ENCODE measurements at regions not wholly inside any gene's neighbourhood (a gene's known extent, or its start where the extent isn't known, plus 50 kb on each side); places are given as distances from the start of the nearest gene placed in this dataset.
"Not testable (repeated sequence)": the region's sequence is repeated elsewhere in the genome, so short reads cannot be mapped to it uniquely, and the experiment has no call there.

- H3K4me1 Mint-ChIP-seq, result no peaks in the 10 kb centered on the region
- no peak for DNase-seq
- H3K27me3 Mint-ChIP-seq (ENCODE audit: low read depth in 3 of 3), result peaks cover 0 to 2% (median 0%) of the 10 kb centered on the region in 3 donors
- peaks cover 9 to 26% (median 17%) of the 10 kb centered on the region in 6 donors for H3K9me3 Mint-ChIP-seq
- H3K27ac Mint-ChIP-seq, result no peak overlapping the region
- H3K36me3 Mint-ChIP-seq, result no peaks in the 10 kb centered on the region
- H3K4me3 Mint-ChIP-seq, result no peak overlapping the region
Observed at GRCh38 chr1:191414981-191415640, 743.2 kb upstream of the RGS18 start.

DNA sequence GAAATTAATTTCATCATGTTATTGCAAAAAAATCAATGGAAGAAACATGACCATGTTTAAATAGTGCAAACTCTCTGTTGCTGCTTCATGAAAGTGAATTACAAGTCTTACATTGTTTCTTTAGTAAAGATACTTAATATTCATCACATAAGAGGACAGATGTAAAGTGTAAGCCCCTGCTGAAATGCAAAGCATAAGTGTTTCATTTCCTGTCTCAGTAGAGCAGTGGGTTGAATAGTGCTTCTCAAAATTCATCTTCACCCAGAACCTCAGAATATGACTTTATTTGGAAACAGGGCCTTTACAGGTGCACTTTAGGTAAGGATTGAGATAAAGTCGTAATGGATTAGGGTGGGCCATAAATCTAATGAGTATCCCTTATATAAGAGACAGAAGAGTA lies 738.4 kb upstream of the RGS18 start:
- Mint-ChIP-seq H3K9me3 (peaks cover 3 to 37% (median 11%) of the 10 kb centered on the region in 6 donors), H3K4me1 (no peaks in the 10 kb centered on the region), H3K4me3 (no peak overlapping the region), H3K27ac (no peak overlapping the region), H3K36me3 (no peaks in the 10 kb centered on the region), H3K27me3 (ENCODE audit: low read depth in 3 of 3) (no peaks in the 10 kb centered on the region)
- DNase-seq, result no peak

- Mint-ChIP-seq H3K36me3 (peaks cover 0 to 3% (median 0%) of the 10 kb centered on the region in 3 donors), H3K4me3 (no peak overlapping the region), H3K27me3 (ENCODE audit: low read depth in 3 of 3) (no peaks in the 10 kb centered on the region), H3K4me1 (no peaks in the 10 kb centered on the region), H3K27ac (no peak overlapping the region), H3K9me3 (peaks cover 12 to 68% (median 28%) of the 10 kb centered on the region in 6 donors)
- no peak for DNase-seq
Observed at GRCh38 chr1:191427593-191427992, 730.7 kb upstream of the RGS18 start.

DNA sequence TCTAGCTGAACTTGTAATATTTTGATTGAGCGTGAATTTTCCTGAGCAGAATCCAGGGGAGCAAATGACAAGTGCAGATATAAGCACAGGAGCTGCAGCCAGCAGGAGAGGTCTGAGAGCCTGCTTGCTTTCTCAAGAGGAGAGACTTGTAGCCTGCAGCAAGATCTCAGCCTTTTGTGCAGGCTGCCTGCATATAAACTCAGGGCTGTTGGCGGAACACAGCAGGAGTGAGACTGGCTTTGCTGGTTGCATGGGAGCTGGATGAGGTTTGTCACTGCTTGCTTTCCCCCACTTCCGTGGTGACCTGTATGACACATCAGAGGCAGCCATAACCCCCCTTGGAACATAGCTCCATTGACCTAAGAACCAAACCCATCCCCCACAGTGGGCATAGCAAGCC lies 725.4 kb upstream of the RGS18 start:
- Mint-ChIP-seq H3K9me3 (peaks cover 18 to 71% (median 47%) of the 10 kb centered on the region in 6 donors), H3K4me3 (no peak overlapping the region), H3K27me3 (ENCODE audit: low read depth in 3 of 3) (no peaks in the 10 kb centered on the region), H3K36me3 (no peaks in the 10 kb centered on the region), H3K27ac (no peak overlapping the region), H3K4me1 (no peaks in the 10 kb centered on the region)
- no peak for DNase-seq

GRCh38 chr1:191438979-191439378 lies 719.3 kb upstream of the RGS18 start:
- no peaks in the 10 kb centered on the region for H3K4me1 Mint-ChIP-seq
- no peak for DNase-seq
- no peak overlapping the region for H3K27ac Mint-ChIP-seq
- H3K4me3 Mint-ChIP-seq, result no peak overlapping the region
- H3K27me3 Mint-ChIP-seq (ENCODE audit: low read depth in 3 of 3), result no peaks in the 10 kb centered on the region
- peaks cover 0 to 5% (median 0%) of the 10 kb centered on the region in 3 donors for H3K36me3 Mint-ChIP-seq
- H3K9me3 Mint-ChIP-seq, result peaks cover 19 to 67% (median 49%) of the 10 kb centered on the region in 6 donors

DNA sequence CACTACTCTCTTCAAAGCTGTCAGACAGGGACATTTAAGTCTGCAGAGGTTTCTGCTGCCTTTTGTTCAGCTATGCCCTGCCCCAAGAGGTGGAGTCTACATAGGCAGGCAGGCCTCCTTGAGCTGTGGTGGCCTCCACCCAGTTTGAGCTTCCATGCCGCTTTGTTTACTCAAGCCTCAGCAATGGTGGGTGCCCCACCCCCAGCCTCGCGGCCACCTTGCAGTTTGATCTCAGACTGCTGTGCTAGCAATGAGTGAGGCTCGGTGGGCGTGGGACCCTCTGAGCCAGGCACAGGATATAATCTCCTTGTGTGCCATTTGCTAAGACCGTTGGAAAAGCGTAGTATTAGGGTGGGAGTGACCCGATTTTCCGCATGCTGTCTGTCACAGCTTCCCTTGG lies 710.0 kb upstream of the RGS18 start:
- not testable (repeated sequence) for H3K27ac Mint-ChIP-seq; H3K4me3 Mint-ChIP-seq; H3K27me3 Mint-ChIP-seq (ENCODE audit: low read depth in 3 of 3); H3K36me3 Mint-ChIP-seq; DNase-seq; H3K4me1 Mint-ChIP-seq
- H3K9me3 Mint-ChIP-seq, result peaks cover 16 to 57% (median 43%) of the 10 kb centered on the region in 6 donors

DNA sequence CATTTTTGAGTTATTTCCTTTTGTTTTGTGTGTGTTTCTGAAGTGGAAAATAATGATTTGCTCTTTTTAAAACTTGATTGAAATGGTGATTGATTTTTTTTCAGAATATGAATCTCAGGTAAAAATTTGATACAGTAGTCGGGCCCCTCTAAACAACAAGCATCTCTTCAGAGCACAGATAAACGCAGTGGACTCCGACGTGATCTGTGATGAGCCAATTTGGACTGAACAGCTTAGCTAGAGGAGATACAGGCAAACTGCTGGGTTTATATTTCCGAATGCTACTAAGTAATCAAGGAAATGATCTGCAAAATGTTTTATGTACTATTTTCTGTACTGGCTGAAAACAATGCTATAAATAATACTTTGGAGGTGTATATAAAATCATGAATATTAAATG lies 705.7 kb upstream of the RGS18 start:
- Mint-ChIP-seq H3K4me1 (no peaks in the 10 kb centered on the region), H3K36me3 (no peaks in the 10 kb centered on the region), H3K27ac (no peak overlapping the region), H3K9me3 (peaks cover 7 to 54% (median 24%) of the 10 kb centered on the region in 6 donors), H3K27me3 (ENCODE audit: low read depth in 3 of 3) (no peaks in the 10 kb centered on the region), H3K4me3 (no peak overlapping the region)
- DNase-seq, result no peak

DNA sequence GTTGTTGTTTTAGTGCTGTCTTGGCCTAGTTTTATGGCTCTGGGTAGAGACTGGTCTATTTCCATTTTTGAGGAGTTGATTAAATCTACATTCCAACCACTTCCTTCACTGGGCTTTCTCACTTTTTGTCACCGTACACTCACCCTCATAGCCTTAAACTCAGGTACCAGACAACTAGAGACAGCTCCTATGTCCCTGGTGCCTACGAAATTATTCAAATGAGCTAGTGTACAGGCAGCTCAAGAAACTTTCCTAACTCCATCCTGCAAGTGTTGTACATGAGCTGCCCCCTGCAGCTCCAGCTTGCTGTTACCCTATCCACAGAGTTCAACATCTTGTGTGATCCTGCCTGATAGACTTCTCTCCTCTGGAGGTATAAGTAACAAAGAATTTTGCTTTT lies 704.8 kb upstream of the RGS18 start:
- H3K27me3 Mint-ChIP-seq (ENCODE audit: low read depth in 3 of 3), result no peaks in the 10 kb centered on the region
- H3K4me3 Mint-ChIP-seq, result no peak overlapping the region
- H3K27ac Mint-ChIP-seq, result no peak overlapping the region
- no peaks in the 10 kb centered on the region for H3K36me3 Mint-ChIP-seq
- peaks cover 6 to 56% (median 24%) of the 10 kb centered on the region in 6 donors for H3K9me3 Mint-ChIP-seq
- DNase-seq, result no peak
- H3K4me1 Mint-ChIP-seq, result no peaks in the 10 kb centered on the region

- peaks cover 6 to 53% (median 25%) of the 10 kb centered on the region in 6 donors for H3K9me3 Mint-ChIP-seq
- H3K27ac Mint-ChIP-seq, result no peak overlapping the region
- DNase-seq, result no peak
- no peaks in the 10 kb centered on the region for H3K36me3 Mint-ChIP-seq
- H3K4me3 Mint-ChIP-seq, result no peak overlapping the region
- H3K27me3 Mint-ChIP-seq (ENCODE audit: low read depth in 3 of 3), result no peaks in the 10 kb centered on the region
- H3K4me1 Mint-ChIP-seq, result no peaks in the 10 kb centered on the region
Observed at GRCh38 chr1:191457889-191458288, 700.4 kb upstream of the RGS18 start.

GRCh38 chr1:191460234-191460633 lies 698.0 kb upstream of the RGS18 start:
- peaks cover 5 to 55% (median 25%) of the 10 kb centered on the region in 6 donors for H3K9me3 Mint-ChIP-seq
- H3K27ac Mint-ChIP-seq, result no peak overlapping the region
- H3K27me3 Mint-ChIP-seq (ENCODE audit: low read depth in 3 of 3), result no peaks in the 10 kb centered on the region
- no peak overlapping the region for H3K4me3 Mint-ChIP-seq
- DNase-seq, result no peak
- no peaks in the 10 kb centered on the region for H3K36me3 Mint-ChIP-seq
- H3K4me1 Mint-ChIP-seq, result no peaks in the 10 kb centered on the region

- peaks cover 8 to 42% (median 22%) of the 10 kb centered on the region in 6 donors for H3K9me3 Mint-ChIP-seq
- H3K4me1 Mint-ChIP-seq, result no peaks in the 10 kb centered on the region
- H3K27ac Mint-ChIP-seq, result no peak overlapping the region
- no peaks in the 10 kb centered on the region for H3K36me3 Mint-ChIP-seq
- H3K27me3 Mint-ChIP-seq (ENCODE audit: low read depth in 3 of 3), result no peaks in the 10 kb centered on the region
- H3K4me3 Mint-ChIP-seq, result no peak overlapping the region
- no peak for DNase-seq
Observed at GRCh38 chr1:191483988-191484387, 674.3 kb upstream of the RGS18 start.

- Mint-ChIP-seq H3K4me3 (no peak overlapping the region), H3K36me3 (no peaks in the 10 kb centered on the region), H3K9me3 (peaks cover 21 to 64% (median 37%) of the 10 kb centered on the region in 6 donors), H3K27me3 (ENCODE audit: low read depth in 3 of 3) (peaks cover 0 to 2% (median 0%) of the 10 kb centered on the region in 3 donors), H3K27ac (no peak overlapping the region), H3K4me1 (no peaks in the 10 kb centered on the region)
- no peak for DNase-seq
Observed at GRCh38 chr1:191490303-191490702, 668.0 kb upstream of the RGS18 start.

DNA sequence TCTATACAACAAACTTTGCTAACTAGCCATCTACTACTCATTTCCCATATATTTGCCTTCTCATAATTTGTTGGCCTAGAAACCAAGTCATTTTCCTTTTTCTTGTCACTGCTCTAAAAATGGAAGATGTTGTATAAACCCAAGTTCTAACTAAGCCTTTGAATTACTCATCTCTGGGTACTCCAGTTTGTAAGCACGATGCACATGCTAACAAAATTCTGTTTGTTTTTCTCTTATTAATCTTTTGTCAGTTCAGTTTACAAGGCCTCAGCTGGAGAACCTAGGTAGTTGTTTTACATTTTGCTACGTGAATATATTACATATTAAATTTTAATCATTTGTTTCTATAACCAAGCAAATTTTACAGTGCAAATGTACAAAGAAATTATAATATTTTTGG lies 663.2 kb upstream of the RGS18 start:
- no peaks in the 10 kb centered on the region for H3K36me3 Mint-ChIP-seq
- DNase-seq, result no peak
- H3K9me3 Mint-ChIP-seq, result peaks cover 11 to 46% (median 28%) of the 10 kb centered on the region in 6 donors
- H3K27ac Mint-ChIP-seq, result no peak overlapping the region
- no peak overlapping the region for H3K4me3 Mint-ChIP-seq
- peaks cover 0 to 2% (median 0%) of the 10 kb centered on the region in 3 donors for H3K27me3 Mint-ChIP-seq (ENCODE audit: low read depth in 3 of 3)
- H3K4me1 Mint-ChIP-seq, result no peaks in the 10 kb centered on the region

DNA sequence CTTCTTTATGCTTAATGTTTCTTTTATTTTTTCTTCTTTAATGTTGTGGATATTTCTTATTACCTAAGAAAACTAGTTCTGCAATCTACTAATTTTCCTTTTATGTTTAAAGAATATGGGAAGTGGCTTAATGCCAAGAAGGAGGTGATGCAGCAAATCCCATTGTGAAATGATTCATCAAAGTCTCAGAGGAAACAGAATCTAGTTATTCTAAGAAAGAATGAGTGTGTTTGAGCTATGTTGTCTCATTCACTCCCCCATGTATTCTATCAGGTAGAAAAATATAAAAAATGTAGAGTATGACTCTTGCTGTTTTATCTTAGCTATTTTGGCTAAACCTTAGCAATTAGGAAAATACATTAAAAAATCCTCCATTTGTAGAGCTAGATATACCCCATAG lies 659.9 kb upstream of the RGS18 start:
- Mint-ChIP-seq H3K27me3 (ENCODE audit: low read depth in 3 of 3) (no peaks in the 10 kb centered on the region), H3K36me3 (no peaks in the 10 kb centered on the region), H3K4me3 (no peak overlapping the region), H3K4me1 (no peaks in the 10 kb centered on the region), H3K9me3 (peaks cover 4 to 32% (median 19%) of the 10 kb centered on the region in 6 donors), H3K27ac (no peak overlapping the region)
- no peak for DNase-seq

- no peak for DNase-seq
- H3K36me3 Mint-ChIP-seq, result no peaks in the 10 kb centered on the region
- H3K27me3 Mint-ChIP-seq (ENCODE audit: low read depth in 3 of 3), result no peaks in the 10 kb centered on the region
- peaks cover 4 to 31% (median 19%) of the 10 kb centered on the region in 6 donors for H3K9me3 Mint-ChIP-seq
- H3K4me1 Mint-ChIP-seq, result no peaks in the 10 kb centered on the region
- no peak overlapping the region for H3K4me3 Mint-ChIP-seq
- no peak overlapping the region for H3K27ac Mint-ChIP-seq
Observed at GRCh38 chr1:191498825-191499224, 659.4 kb upstream of the RGS18 start.

Data from immature natural killer cell (primary cell).